HEK293 (cell line): ENCODE measurements at regions not wholly inside any gene's neighbourhood (a gene's known extent, or its start where the extent isn't known, plus 50 kb on each side); places are given as distances from the start of the nearest gene placed in this dataset.

Experiments used
- CTCF ChIA-PET: fragments of 350-600 bp; formaldehyde crosslinking; extraction: SDS; loops from one replicate; lab custom pipeline; 2021; ENCODE audit warnings: antibody characterized with exemption; lab: Yijun Ruan, JAX
- POLR2A ChIA-PET: fragments of 300-600 bp; formaldehyde crosslinking; extraction: SDS; loops from one replicate; lab custom pipeline; 2020; ENCODE audit warnings: antibody characterized with exemption, inconsistent platforms; lab: Yijun Ruan, JAX
- H3K27ac ChIP-seq: fragments of 200-500 bp; sonication (Bioruptor generic); 2 replicates; pipeline ENCODE4 v1.5.1; 2014; ENCODE audit warnings: low read depth, low read length, control low read depth, inconsistent platforms; ENCODE audit errors: extremely low read depth
- H3K36me3 ChIP-seq, 2 experiments: fragments of 200-500 bp in 1 of 2; sonication (Bioruptor generic) in 1 of 2; 1 replicate in 1 of 2; 2 replicates in 1 of 2; pipeline ENCODE4 v1.5.1; 2014 to 2017; ENCODE audit warnings: inconsistent platforms in 2 of 2, low read length in 2 of 2; ENCODE audit not compliant: control insufficient read depth in 2 of 2, insufficient read depth in 1 of 2
- H3K4me1 ChIP-seq: fragments of 200-500 bp; sonication (Bioruptor generic); 2 replicates; pipeline ENCODE4 v1.5.1; 2014; ENCODE audit warnings: mild to moderate bottlenecking, low read length, inconsistent platforms; ENCODE audit not compliant: control insufficient read depth, insufficient read depth
- H3K4me3 ChIP-seq: 2 replicates; pipeline ENCODE4 v1.5.1; 2011; ENCODE audit warnings: low read depth, mild to moderate bottlenecking, control low read depth, low read length, moderate library complexity
- H3K9me3 ChIP-seq: fragments of 200-500 bp; sonication (Bioruptor generic); 2 replicates; pipeline ENCODE4 v1.5.1; 2014; ENCODE audit warnings: low read depth, low read length, inconsistent platforms; ENCODE audit not compliant: control insufficient read depth, insufficient read depth
- GLI2 ChIP-seq: fragments of 450-650 bp; formaldehyde crosslinking; IDR thresholded peaks from 2 replicates; pipeline ENCODE4; 2017; ENCODE audit warnings: missing biosample characterization, missing genetic modification characterization, low read depth, borderline replicate concordance
- ZBTB1 ChIP-seq: fragments of 450-650 bp; formaldehyde crosslinking; IDR thresholded peaks from 2 replicates; pipeline ENCODE4 v1.5.1; 2016; ENCODE audit warnings: missing biosample characterization, missing genetic modification characterization
- ZBTB20 ChIP-seq: fragments of 450-650 bp; formaldehyde crosslinking; IDR thresholded peaks from 2 replicates; pipeline ENCODE4 v1.5.1; 2016; ENCODE audit warnings: missing biosample characterization, missing genetic modification characterization
- ZNF112 ChIP-seq: fragments of 450-650 bp; formaldehyde crosslinking; IDR thresholded peaks from 2 replicates; pipeline ENCODE4 v1.5.0; 2017; ENCODE audit warnings: missing biosample characterization, missing genetic modification characterization
- ZNF174 ChIP-seq: fragments of 450-650 bp; formaldehyde crosslinking; IDR thresholded peaks from 2 replicates; pipeline ENCODE4 v1.5.0; 2017; ENCODE audit warnings: missing biosample characterization, mild to moderate bottlenecking, missing genetic modification characterization
- ZNF202 ChIP-seq: fragments of 450-650 bp; formaldehyde crosslinking; IDR thresholded peaks from 2 replicates; pipeline ENCODE4 v1.5.1; 2016; ENCODE audit warnings: missing biosample characterization, missing genetic modification characterization, borderline replicate concordance
- ZNF24 ChIP-seq: fragments of 450-650 bp; formaldehyde crosslinking; IDR thresholded peaks from 2 replicates; pipeline ENCODE4 v1.5.1; 2016; ENCODE audit warnings: missing biosample characterization, missing genetic modification characterization
- ZNF416 ChIP-seq: fragments of 450-650 bp; formaldehyde crosslinking; IDR thresholded peaks from 2 replicates; pipeline ENCODE4 v1.5.1; 2016; ENCODE audit warnings: missing biosample characterization, missing genetic modification characterization
- ZNF433 ChIP-seq: fragments of 450-650 bp; formaldehyde crosslinking; IDR thresholded peaks from 2 replicates; pipeline ENCODE4 v1.5.1; 2016; ENCODE audit warnings: missing biosample characterization, missing genetic modification characterization, low read depth
- ZNF473 ChIP-seq: fragments of 450-650 bp; formaldehyde crosslinking; IDR thresholded peaks from 2 replicates; pipeline ENCODE4 v1.5.1; 2017; ENCODE audit warnings: missing biosample characterization, missing genetic modification characterization
- ZNF555 ChIP-seq: fragments of 450-650 bp; formaldehyde crosslinking; conservative IDR thresholded peaks from 2 replicates; pipeline ENCODE4 v1.5.1; 2017; ENCODE audit warnings: missing biosample characterization, mild to moderate bottlenecking, missing genetic modification characterization, inconsistent platforms
- ZNF560 ChIP-seq: fragments of 450-650 bp; formaldehyde crosslinking; IDR thresholded peaks from 2 replicates; pipeline ENCODE4 v1.5.1; 2017; ENCODE audit warnings: missing biosample characterization, missing genetic modification characterization, borderline replicate concordance
- ZNF639 ChIP-seq: fragments of 450-650 bp; formaldehyde crosslinking; IDR thresholded peaks from 2 replicates; pipeline ENCODE4 v1.5.1; 2016; ENCODE audit warnings: missing biosample characterization, missing genetic modification characterization
- ZNF654 ChIP-seq: fragments of 450-650 bp; formaldehyde crosslinking; IDR thresholded peaks from 2 replicates; pipeline ENCODE4 v1.5.1; 2016; ENCODE audit warnings: low read depth, missing biosample characterization, missing genetic modification characterization
- ZNF777 ChIP-seq: fragments of 450-650 bp; formaldehyde crosslinking; IDR thresholded peaks from 2 replicates; pipeline ENCODE4 v1.5.1; 2017; ENCODE audit warnings: missing biosample characterization, missing genetic modification characterization, borderline replicate concordance
- ZSCAN4 ChIP-seq: fragments of 450-650 bp; formaldehyde crosslinking; IDR thresholded peaks from 2 replicates; pipeline ENCODE4 v1.5.1; 2017; ENCODE audit warnings: missing biosample characterization, missing genetic modification characterization
- TF ChIP-seq, protein P1 (sequence below): fragments of 450-650 bp; formaldehyde crosslinking; IDR thresholded peaks from 2 replicates; pipeline ENCODE4 v1.5.1; 2017; ENCODE audit warnings: missing biosample characterization, missing genetic modification characterization
- TF ChIP-seq, protein P2 (sequence below): fragments of 450-650 bp; formaldehyde crosslinking; IDR thresholded peaks from 2 replicates; pipeline ENCODE4 v1.5.1; 2016; ENCODE audit warnings: missing biosample characterization, missing genetic modification characterization

- ChIA-PET CTCF (interaction anchor here (0.8 kb wide), 1 partner anchor 12 kb away, joined by 3 read pairs; no protein-coding TSS in a partner anchor), POLR2A (no interaction called here)
- H3K4me1 ChIP-seq, result no peaks in the 10 kb centered on the region
- H3K27ac ChIP-seq, result no peak overlapping the region
- no peak overlapping the region for H3K4me3 ChIP-seq
- H3K36me3 ChIP-seq, result no peaks in the 10 kb centered on the region
- TF ChIP-seq ZNF654 (tag by site-specific recombination), result no peak
- TF ChIP-seq, protein P1, sequence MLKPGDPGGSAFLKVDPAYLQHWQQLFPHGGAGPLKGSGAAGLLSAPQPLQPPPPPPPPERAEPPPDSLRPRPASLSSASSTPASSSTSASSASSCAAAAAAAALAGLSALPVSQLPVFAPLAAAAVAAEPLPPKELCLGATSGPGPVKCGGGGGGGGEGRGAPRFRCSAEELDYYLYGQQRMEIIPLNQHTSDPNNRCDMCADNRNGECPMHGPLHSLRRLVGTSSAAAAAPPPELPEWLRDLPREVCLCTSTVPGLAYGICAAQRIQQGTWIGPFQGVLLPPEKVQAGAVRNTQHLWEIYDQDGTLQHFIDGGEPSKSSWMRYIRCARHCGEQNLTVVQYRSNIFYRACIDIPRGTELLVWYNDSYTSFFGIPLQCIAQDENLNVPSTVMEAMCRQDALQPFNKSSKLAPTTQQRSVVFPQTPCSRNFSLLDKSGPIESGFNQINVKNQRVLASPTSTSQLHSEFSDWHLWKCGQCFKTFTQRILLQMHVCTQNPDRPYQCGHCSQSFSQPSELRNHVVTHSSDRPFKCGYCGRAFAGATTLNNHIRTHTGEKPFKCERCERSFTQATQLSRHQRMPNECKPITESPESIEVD, result no peak
- TF ChIP-seq ZSCAN4, result no peak
- TF ChIP-seq, protein P2, sequence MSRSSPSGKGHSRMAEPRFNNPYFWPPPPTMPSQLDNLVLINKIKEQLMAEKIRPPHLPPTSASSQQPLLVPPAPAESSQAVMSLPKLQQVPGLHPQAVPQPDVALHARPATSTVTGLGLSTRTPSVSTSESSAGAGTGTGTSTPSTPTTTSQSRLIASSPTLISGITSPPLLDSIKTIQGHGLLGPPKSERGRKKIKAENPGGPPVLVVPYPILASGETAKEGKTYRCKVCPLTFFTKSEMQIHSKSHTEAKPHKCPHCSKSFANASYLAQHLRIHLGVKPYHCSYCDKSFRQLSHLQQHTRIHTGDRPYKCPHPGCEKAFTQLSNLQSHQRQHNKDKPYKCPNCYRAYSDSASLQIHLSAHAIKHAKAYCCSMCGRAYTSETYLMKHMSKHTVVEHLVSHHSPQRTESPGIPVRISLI (tag by site-specific recombination), result no peak
- no peak for TF ChIP-seq ZNF24
- no peak for TF ChIP-seq ZNF777 (tag by site-specific recombination)
- no peak for TF ChIP-seq ZNF473 (tag by site-specific recombination)
- TF ChIP-seq ZNF416, result no peak
- no peak for TF ChIP-seq ZNF202
- TF ChIP-seq ZBTB20 (tag by site-specific recombination), result no peak
- no peak for TF ChIP-seq GLI2 (tag by site-specific recombination)
- no peak for TF ChIP-seq ZNF555 (tag by site-specific recombination)
- TF ChIP-seq ZNF639, result no peak
- TF ChIP-seq ZNF174 (tag by site-specific recombination), result no peak
- TF ChIP-seq ZNF433, result no peak
- no peak for TF ChIP-seq ZNF560
- no peak for TF ChIP-seq ZNF112 (tag by site-specific recombination)
- H3K9me3 ChIP-seq, result no peaks in the 10 kb centered on the region
Measured at GRCh38 chr1:106924360-106924759, 132.1 kb upstream of the PRMT6 start.

DNA sequence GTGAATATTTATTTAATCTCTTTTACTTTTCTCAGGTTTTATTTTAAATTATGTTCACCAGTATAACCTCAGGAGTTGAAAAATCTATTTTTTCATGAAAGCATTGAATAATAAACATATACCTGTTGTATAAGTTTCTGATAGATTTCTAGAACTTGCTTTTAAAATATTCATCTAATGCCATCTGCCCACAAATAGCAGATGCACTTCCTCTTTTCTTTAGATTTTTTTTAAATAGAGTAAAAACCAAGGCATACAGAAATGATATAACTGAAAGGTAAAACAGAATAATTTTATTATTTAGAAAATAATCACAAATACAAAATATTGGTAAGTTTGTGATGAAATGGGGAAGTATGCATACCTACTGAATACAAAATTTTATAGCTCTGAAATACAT, 130.7 kb upstream of the PRMT6 start:
- no peaks in the 10 kb centered on the region for H3K4me1 ChIP-seq
- ChIA-PET POLR2A (no interaction called here), CTCF (no interaction called here)
- no peaks in the 10 kb centered on the region for H3K36me3 ChIP-seq
- H3K4me3 ChIP-seq, result no peak overlapping the region
- H3K27ac ChIP-seq, result no peak overlapping the region
- TF ChIP-seq ZBTB1, result no peak
- TF ChIP-seq, all 188 proteins: peak for 0
- no peaks in the 10 kb centered on the region for H3K9me3 ChIP-seq
